ENCODE measurements at regions not wholly inside any gene's neighbourhood (a gene's known extent, or its start where the extent isn't known, plus 50 kb on each side); places are given as distances from the start of the nearest gene placed in this dataset.
"Not testable (repeated sequence)": the region's sequence is repeated elsewhere in the genome, so short reads cannot be mapped to it uniquely, and the experiment has no call there.

GRCh38 chr3:109480014-109480413 is 142.7 kb upstream of the DPPA4 start:
- Histone ChIP-seq H3K9me3 (ENCODE audit: insufficient read depth, low read depth, low read length) (no peaks in the 10 kb centered on the region), H3K9ac (ENCODE audit: low read depth, low read length) (no peak overlapping the region), H3K4me1 (ENCODE audit: insufficient read depth, low read length) (peaks cover 3% of the 10 kb centered on the region; the same call in 1 of the 2 replicates), H3K27ac (ENCODE audit: low read length) (no peak overlapping the region), H3K4me3 (ENCODE audit: low read length) (no peak overlapping the region), H3K36me3 (ENCODE audit: insufficient read depth, low read depth, low read length) (no peaks in the 10 kb centered on the region), H3K27me3 (ENCODE audit: insufficient read depth, low read length) (no peaks in the 10 kb centered on the region)

- no peaks in the 10 kb centered on the region for H3K9me3 ChIP-seq (ENCODE audit: insufficient read depth, low read depth, low read length)
- H3K36me3 ChIP-seq (ENCODE audit: insufficient read depth, low read depth, low read length) = no peaks in the 10 kb centered on the region
- no peaks in the 10 kb centered on the region for H3K27me3 ChIP-seq (ENCODE audit: insufficient read depth, low read length)
- no peak overlapping the region for H3K27ac ChIP-seq (ENCODE audit: low read length)
- H3K9ac ChIP-seq (ENCODE audit: low read depth, low read length) = no peak overlapping the region
- H3K4me1 ChIP-seq (ENCODE audit: insufficient read depth, low read length) = peaks cover 3% of the 10 kb centered on the region; the same call in 1 of the 2 replicates
- no peak overlapping the region for H3K4me3 ChIP-seq (ENCODE audit: low read length)
Measured at GRCh38 chr3:109478614-109479013, 141.3 kb upstream of the DPPA4 start.

GRCh38 chr3:109460961-109461360 is 123.6 kb upstream of the DPPA4 start:
- no peaks in the 10 kb centered on the region for H3K9me3 ChIP-seq (ENCODE audit: insufficient read depth, low read depth, low read length)
- no peaks in the 10 kb centered on the region for H3K4me1 ChIP-seq (ENCODE audit: insufficient read depth, low read length)
- H3K9ac ChIP-seq (ENCODE audit: low read depth, low read length) = no peak overlapping the region

GRCh38 chr3:109445210-109445609 is 107.9 kb upstream of the DPPA4 start:
- Histone ChIP-seq H3K4me1 (ENCODE audit: insufficient read depth, low read length) (no peaks in the 10 kb centered on the region), H3K9me3 (ENCODE audit: insufficient read depth, low read depth, low read length) (no peaks in the 10 kb centered on the region), H3K27ac (ENCODE audit: low read length) (no peak overlapping the region), H3K36me3 (ENCODE audit: insufficient read depth, low read depth, low read length) (no peaks in the 10 kb centered on the region), H3K9ac (ENCODE audit: low read depth, low read length) (no peak overlapping the region), H3K27me3 (ENCODE audit: insufficient read depth, low read length) (no peaks in the 10 kb centered on the region), H3K4me3 (ENCODE audit: low read length) (no peak overlapping the region)

More at GRCh38 chr3:109460961-109461360, 123.6 kb upstream of the DPPA4 start:
- no peaks in the 10 kb centered on the region for H3K36me3 ChIP-seq (ENCODE audit: insufficient read depth, low read depth, low read length)
- no peaks in the 10 kb centered on the region for H3K27me3 ChIP-seq (ENCODE audit: insufficient read depth, low read length)
- H3K4me3 ChIP-seq (ENCODE audit: low read length) = no peak overlapping the region
- H3K27ac ChIP-seq (ENCODE audit: low read length) = no peak overlapping the region

GRCh38 chr3:109442531-109442930 is 105.2 kb upstream of the DPPA4 start:
- H3K4me1 ChIP-seq (ENCODE audit: insufficient read depth, low read length) = no peaks in the 10 kb centered on the region
- H3K27ac ChIP-seq (ENCODE audit: low read length) = no peak overlapping the region
- H3K9me3 ChIP-seq (ENCODE audit: insufficient read depth, low read depth, low read length) = no peaks in the 10 kb centered on the region
- no peaks in the 10 kb centered on the region for H3K36me3 ChIP-seq (ENCODE audit: insufficient read depth, low read depth, low read length)
- no peaks in the 10 kb centered on the region for H3K27me3 ChIP-seq (ENCODE audit: insufficient read depth, low read length)
- no peak overlapping the region for H3K9ac ChIP-seq (ENCODE audit: low read depth, low read length)
- no peak overlapping the region for H3K4me3 ChIP-seq (ENCODE audit: low read length)

GRCh38 chr3:109440353-109440752 is 103.0 kb upstream of the DPPA4 start:
- no peaks in the 10 kb centered on the region for H3K4me1 ChIP-seq (ENCODE audit: insufficient read depth, low read length)
- no peaks in the 10 kb centered on the region for H3K27me3 ChIP-seq (ENCODE audit: insufficient read depth, low read length)
- no peak overlapping the region for H3K4me3 ChIP-seq (ENCODE audit: low read length)
- H3K9ac ChIP-seq (ENCODE audit: low read depth, low read length) = no peak overlapping the region
- H3K27ac ChIP-seq (ENCODE audit: low read length) = no peak overlapping the region
- H3K9me3 ChIP-seq (ENCODE audit: insufficient read depth, low read depth, low read length) = no peaks in the 10 kb centered on the region
- H3K36me3 ChIP-seq (ENCODE audit: insufficient read depth, low read depth, low read length) = no peaks in the 10 kb centered on the region

GRCh38 chr3:109432833-109433232 is 95.5 kb upstream of the DPPA4 start:
- H3K4me1 ChIP-seq (ENCODE audit: insufficient read depth, low read length) = peaks cover 13% of the 10 kb centered on the region; the same call in 1 of the 2 replicates
- H3K9ac ChIP-seq (ENCODE audit: low read depth, low read length) = peak overlapping the region; percentile 23; the same call in 1 of the 2 replicates
- H3K4me3 ChIP-seq (ENCODE audit: low read length) = no peak overlapping the region
- H3K27me3 ChIP-seq (ENCODE audit: insufficient read depth, low read length) = no peaks in the 10 kb centered on the region
- H3K36me3 ChIP-seq (ENCODE audit: insufficient read depth, low read depth, low read length) = no peaks in the 10 kb centered on the region
- H3K27ac ChIP-seq (ENCODE audit: low read length) = peak overlapping the region; percentile 16
- no peaks in the 10 kb centered on the region for H3K9me3 ChIP-seq (ENCODE audit: insufficient read depth, low read depth, low read length)

- Histone ChIP-seq H3K36me3 (ENCODE audit: insufficient read depth, low read depth, low read length) (no peaks in the 10 kb centered on the region), H3K27me3 (ENCODE audit: insufficient read depth, low read length) (no peaks in the 10 kb centered on the region), H3K4me3 (ENCODE audit: low read length) (no peak overlapping the region), H3K27ac (ENCODE audit: low read length) (no peak overlapping the region), H3K9me3 (ENCODE audit: insufficient read depth, low read depth, low read length) (no peaks in the 10 kb centered on the region), H3K4me1 (ENCODE audit: insufficient read depth, low read length) (peaks cover 13% of the 10 kb centered on the region; the same call in 1 of the 2 replicates), H3K9ac (ENCODE audit: low read depth, low read length) (no peak overlapping the region)
Measured at GRCh38 chr3:109430911-109431563, 93.7 kb upstream of the DPPA4 start.

- H3K9ac ChIP-seq (ENCODE audit: low read depth, low read length) = no peak overlapping the region
- peaks cover 3% of the 10 kb centered on the region; the same call in 1 of the 2 replicates for H3K4me1 ChIP-seq (ENCODE audit: insufficient read depth, low read length)
- no peak overlapping the region for H3K4me3 ChIP-seq (ENCODE audit: low read length)
- no peaks in the 10 kb centered on the region for H3K27me3 ChIP-seq (ENCODE audit: insufficient read depth, low read length)
- H3K9me3 ChIP-seq (ENCODE audit: insufficient read depth, low read depth, low read length) = no peaks in the 10 kb centered on the region
- H3K36me3 ChIP-seq (ENCODE audit: insufficient read depth, low read depth, low read length) = no peaks in the 10 kb centered on the region
- H3K27ac ChIP-seq (ENCODE audit: low read length) = no peak overlapping the region
Measured at GRCh38 chr3:109413049-109413448, 75.7 kb upstream of the DPPA4 start.

GRCh38 chr3:109411547-109411946 is 74.2 kb upstream of the DPPA4 start:
- Histone ChIP-seq H3K4me1 (ENCODE audit: insufficient read depth, low read length) (peaks cover 3% of the 10 kb centered on the region; the same call in 1 of the 2 replicates), H3K27me3 (ENCODE audit: insufficient read depth, low read length) (no peaks in the 10 kb centered on the region), H3K9me3 (ENCODE audit: insufficient read depth, low read depth, low read length) (no peaks in the 10 kb centered on the region), H3K36me3 (ENCODE audit: insufficient read depth, low read depth, low read length) (no peaks in the 10 kb centered on the region), H3K9ac (ENCODE audit: low read depth, low read length) (no peak overlapping the region), H3K27ac (ENCODE audit: low read length) (no peak overlapping the region), H3K4me3 (ENCODE audit: low read length) (no peak overlapping the region)

GRCh38 chr3:109396806-109397205 is 59.5 kb upstream of the DPPA4 start:
- Histone ChIP-seq H3K9ac (ENCODE audit: low read depth, low read length) (no peak overlapping the region), H3K9me3 (ENCODE audit: insufficient read depth, low read depth, low read length) (no peaks in the 10 kb centered on the region), H3K27me3 (ENCODE audit: insufficient read depth, low read length) (no peaks in the 10 kb centered on the region), H3K4me1 (ENCODE audit: insufficient read depth, low read length) (peaks cover 8% of the 10 kb centered on the region; the same call in 1 of the 2 replicates), H3K27ac (ENCODE audit: low read length) (no peak overlapping the region), H3K36me3 (ENCODE audit: insufficient read depth, low read depth, low read length) (no peaks in the 10 kb centered on the region), H3K4me3 (ENCODE audit: low read length) (no peak overlapping the region)

GRCh38 chr3:109393728-109394127 is 56.4 kb upstream of the DPPA4 start:
- not testable (repeated sequence) for H3K4me1 ChIP-seq (ENCODE audit: insufficient read depth, low read length); H3K9me3 ChIP-seq (ENCODE audit: insufficient read depth, low read depth, low read length); H3K4me3 ChIP-seq (ENCODE audit: low read length); H3K36me3 ChIP-seq (ENCODE audit: insufficient read depth, low read depth, low read length); H3K9ac ChIP-seq (ENCODE audit: low read depth, low read length); H3K27me3 ChIP-seq (ENCODE audit: insufficient read depth, low read length); H3K27ac ChIP-seq (ENCODE audit: low read length)
